ENCODE measurements at regions not wholly inside any gene's neighbourhood (a gene's known extent, or its start where the extent isn't known, plus 50 kb on each side); places are given as distances from the start of the nearest gene placed in this dataset.

GRCh38 chr1:234538062-234538731, 59.2 kb upstream of the TARBP1 start:
- Histone ChIP-seq H3K79me2 (replicated peaks; ENCODE audit: insufficient read depth, low read length) (no peaks in the 10 kb centered on the region), H4K20me1 (ENCODE audit: insufficient read depth) (no peaks in the 10 kb centered on the region), H3K9ac (ENCODE audit: low read length) (peak overlapping the region; percentile 55), H3F3A (ENCODE audit: insufficient read depth, low read length, poor library complexity, severe bottlenecking) (peaks cover 6% of the 10 kb centered on the region), H3K36me3 (ENCODE audit: insufficient read depth, low read length) (no peaks in the 10 kb centered on the region), H2AFZ (ENCODE audit: low read depth, low read length) (no peak overlapping the region), H3K4me2 (ENCODE audit: low read length) (no peak overlapping the region), H3K4me3 (ENCODE audit: low read length) (no peak overlapping the region), H3K9me3 (ENCODE audit: low read length) (no peaks in the 10 kb centered on the region), H3K27ac (ENCODE audit: low read length) (peak overlapping the region; percentile 88), H3K9me2 (ENCODE audit: insufficient read depth, low read length) (no peaks in the 10 kb centered on the region), H3K27me3 (ENCODE audit: insufficient read depth, low read depth, low read length) (no peaks in the 10 kb centered on the region)
- TF ChIP-seq SMC3 (conservative IDR thresholded peaks at IDR 0.05; ENCODE audit: poor library complexity) (no peak), REST (IDR thresholded peaks at IDR 0.05; ENCODE audit: borderline replicate concordance) (no peak), TAF1 (IDR thresholded peaks at IDR 0.05; ENCODE audit: low read depth) (no peak), POLR2AphosphoS5 (IDR thresholded peaks at IDR 0.05) (no peak), EZH2 (IDR thresholded peaks at IDR 0.05; ENCODE audit: borderline replicate concordance, insufficient read depth, low read length, poor library complexity, severe bottlenecking) (no peak), RAD21 (conservative IDR thresholded peaks at IDR 0.05) (no peak), MXI1 (conservative IDR thresholded peaks at IDR 0.05; ENCODE audit: poor library complexity, severe bottlenecking) (no peak), CTCF (IDR thresholded peaks at IDR 0.05; ENCODE audit: poor library complexity, severe bottlenecking) (no peak), EP300 (conservative IDR thresholded peaks at IDR 0.05; ENCODE audit: poor library complexity, severe bottlenecking) (no peak)

GRCh38 chr1:234537236-234537635, 58.3 kb upstream of the TARBP1 start:
- TF ChIP-seq RAD21 (conservative IDR thresholded peaks at IDR 0.05) (no peak), REST (IDR thresholded peaks at IDR 0.05; ENCODE audit: borderline replicate concordance) (no peak), EZH2 (IDR thresholded peaks at IDR 0.05; ENCODE audit: borderline replicate concordance, insufficient read depth, low read length, poor library complexity, severe bottlenecking) (no peak), CTCF (IDR thresholded peaks at IDR 0.05; ENCODE audit: poor library complexity, severe bottlenecking) (no peak), SMC3 (conservative IDR thresholded peaks at IDR 0.05; ENCODE audit: poor library complexity) (no peak), TAF1 (IDR thresholded peaks at IDR 0.05; ENCODE audit: low read depth) (no peak), MXI1 (conservative IDR thresholded peaks at IDR 0.05; ENCODE audit: poor library complexity, severe bottlenecking) (no peak), EP300 (conservative IDR thresholded peaks at IDR 0.05; ENCODE audit: poor library complexity, severe bottlenecking) (no peak), POLR2AphosphoS5 (IDR thresholded peaks at IDR 0.05) (no peak)
- Histone ChIP-seq H3K27ac (ENCODE audit: low read length) (peak overlapping the region; percentile 88), H3F3A (ENCODE audit: insufficient read depth, low read length, poor library complexity, severe bottlenecking) (peaks cover 6% of the 10 kb centered on the region), H2AFZ (ENCODE audit: low read depth, low read length) (no peak overlapping the region), H3K4me3 (ENCODE audit: low read length) (no peak overlapping the region), H3K36me3 (ENCODE audit: insufficient read depth, low read length) (no peaks in the 10 kb centered on the region), H3K79me2 (replicated peaks; ENCODE audit: insufficient read depth, low read length) (no peaks in the 10 kb centered on the region), H3K9ac (ENCODE audit: low read length) (peak overlapping the region; percentile 55), H4K20me1 (ENCODE audit: insufficient read depth) (no peaks in the 10 kb centered on the region), H3K4me2 (ENCODE audit: low read length) (no peak overlapping the region), H3K9me3 (ENCODE audit: low read length) (no peaks in the 10 kb centered on the region), H3K27me3 (ENCODE audit: insufficient read depth, low read depth, low read length) (no peaks in the 10 kb centered on the region), H3K9me2 (ENCODE audit: insufficient read depth, low read length) (no peaks in the 10 kb centered on the region)
